Stimulated activated CD8-positive, alpha-beta memory T cell treated with anti-CD3 and anti-CD28 coated beads, Interleukin-15, amount 100 ng/mL, for 4 hours (primary cell): ENCODE measurements at regions not wholly inside any gene's neighbourhood (a gene's known extent, or its start where the extent isn't known, plus 50 kb on each side); places are given as distances from the start of the nearest gene placed in this dataset.
"Not testable (repeated sequence)": the region's sequence is repeated elsewhere in the genome, so short reads cannot be mapped to it uniquely, and the experiment has no call there.

Experiments
- DNase-seq, 2 donors: peaks; one replicate each; pipeline ENCODE4 v3.0.0-alpha.2; 2020; ENCODE audit warnings: low read depth in 2 of 2

DNA sequence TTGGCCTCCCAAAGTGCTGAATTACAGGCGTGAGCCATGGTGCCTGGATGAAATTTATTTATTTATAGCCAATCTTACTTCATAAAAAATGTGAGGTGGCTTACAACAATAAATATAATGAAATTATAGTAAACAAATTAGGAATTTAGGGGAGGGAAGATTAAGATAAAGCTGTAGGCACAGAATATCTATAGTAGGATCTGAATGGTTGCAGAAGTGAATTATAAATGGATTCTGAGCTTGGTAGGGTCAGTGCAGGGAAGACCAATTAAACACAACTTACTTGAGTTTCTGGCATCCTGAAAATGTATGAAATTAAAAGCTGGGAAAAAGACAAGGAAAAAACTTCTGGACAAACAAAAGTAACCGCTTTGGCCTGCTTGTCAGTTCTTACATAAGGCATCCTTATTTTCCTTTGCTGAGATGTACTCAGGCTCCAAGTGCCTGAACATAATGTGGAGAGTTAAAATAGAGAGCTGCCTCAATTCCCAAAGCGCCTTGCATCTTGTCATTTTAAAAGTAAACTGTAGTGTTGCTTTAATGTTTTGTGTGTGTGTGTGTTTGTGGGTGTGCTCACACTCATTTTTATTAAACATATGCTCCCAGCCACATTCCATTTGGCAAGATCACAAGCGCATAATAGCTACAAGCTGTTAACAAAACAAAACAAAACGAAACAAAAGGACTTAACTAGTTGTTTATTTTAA lies 247.3 kb downstream of the S1PR1 start:
- DNase-seq, result no peak

DNA sequence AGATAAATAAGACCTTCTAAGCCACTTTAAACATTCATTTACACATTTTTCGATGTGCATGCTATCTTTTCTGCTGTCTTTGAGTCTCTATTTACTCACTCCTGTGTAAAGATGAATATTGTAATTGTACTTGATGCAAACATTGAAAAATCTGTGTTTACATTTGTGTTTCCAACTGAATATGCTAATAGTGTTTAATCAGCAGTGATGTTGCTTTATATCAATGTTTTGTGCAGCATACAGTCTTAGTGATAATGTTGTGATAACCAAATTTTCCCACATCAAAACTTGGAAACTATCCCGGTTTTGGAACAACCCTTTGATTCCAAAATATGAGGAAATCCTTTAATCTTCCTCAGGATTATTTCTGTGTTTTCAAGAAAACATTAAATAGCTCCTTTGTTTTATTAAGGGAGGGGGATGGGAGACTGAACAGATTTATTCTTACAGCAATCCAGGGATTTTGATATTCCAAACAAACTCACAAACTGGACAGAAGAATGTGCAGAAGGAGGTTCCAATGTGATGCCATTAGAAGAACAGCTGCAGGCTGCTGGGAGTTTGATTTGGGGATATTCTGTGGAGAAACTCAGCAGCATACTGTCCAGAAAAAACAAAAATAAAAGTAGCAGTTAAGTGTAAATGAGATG lies 248.0 kb downstream of the S1PR1 start:
- DNase-seq, result no peak

- DNase-seq, result no peak
Observed at GRCh38 chr1:101485712-101486111, 248.9 kb downstream of the S1PR1 start.

DNA sequence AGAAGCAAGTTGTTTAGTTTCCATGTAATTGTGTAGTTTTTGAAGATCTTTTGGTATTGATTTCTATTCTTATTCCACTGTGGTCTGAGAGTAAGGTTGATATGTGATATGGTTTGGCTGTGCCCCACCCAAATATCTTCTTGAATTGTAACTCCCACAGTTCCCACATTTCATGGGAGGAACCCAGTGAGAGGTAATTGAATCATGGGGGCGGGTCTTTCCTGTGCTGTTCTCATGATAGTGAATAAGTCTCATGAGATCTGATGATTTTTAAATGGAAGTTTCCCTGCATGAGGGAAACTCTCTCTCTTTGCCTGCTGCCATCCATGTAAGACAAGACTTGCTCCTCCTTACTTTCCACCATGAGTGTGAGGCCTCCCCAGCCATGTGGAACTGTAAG lies 255.3 kb downstream of the S1PR1 start:
- DNase-seq, result not testable (repeated sequence)

GRCh38 chr1:101493920-101494319 lies 257.1 kb downstream of the S1PR1 start:
- not testable (repeated sequence) for DNase-seq

GRCh38 chr1:101496109-101496508 lies 259.3 kb downstream of the S1PR1 start:
- no peak for DNase-seq

DNA sequence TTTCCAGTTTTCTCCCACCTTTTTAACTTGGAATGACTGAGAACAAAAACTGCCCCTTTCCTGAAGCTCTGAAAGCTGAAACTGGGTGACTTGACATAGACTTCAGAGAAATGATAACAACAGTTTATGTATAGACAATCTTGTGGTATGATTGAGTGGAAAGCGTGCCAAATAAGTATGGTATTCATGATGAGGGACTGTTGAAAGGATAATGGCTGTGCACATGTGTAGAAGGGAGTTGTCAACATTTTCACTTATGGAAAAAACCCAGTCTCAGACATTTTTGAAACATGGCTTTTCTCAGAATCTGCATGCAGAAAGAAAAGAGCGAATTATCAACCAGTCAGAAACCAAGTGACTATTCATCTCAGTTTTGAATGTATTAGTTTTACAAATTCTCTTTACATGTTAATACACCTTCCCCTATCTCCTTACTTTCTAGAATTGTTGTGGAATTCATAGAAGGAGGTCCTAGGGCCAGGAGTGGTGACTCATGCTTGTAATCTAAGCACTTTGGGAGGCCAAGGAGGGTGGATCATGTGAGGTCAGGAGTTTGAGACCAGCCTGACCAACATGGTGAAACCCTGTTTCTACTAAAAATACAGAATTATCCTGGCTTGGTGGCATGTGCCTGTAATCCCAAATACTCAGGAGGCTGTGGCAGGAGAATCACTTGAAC lies 261.2 kb downstream of the S1PR1 start:
- DNase-seq, result no peak

GRCh38 chr1:101504106-101504505 lies 267.3 kb downstream of the S1PR1 start:
- DNase-seq, result not testable (repeated sequence)

GRCh38 chr1:101505240-101505639 lies 268.4 kb downstream of the S1PR1 start:
- DNase-seq, result not testable (repeated sequence)

- no peak for DNase-seq
Observed at GRCh38 chr1:101506541-101507164, 269.8 kb downstream of the S1PR1 start.

- DNase-seq, result no peak
Observed at GRCh38 chr1:101507547-101507971, 270.7 kb downstream of the S1PR1 start.

DNA sequence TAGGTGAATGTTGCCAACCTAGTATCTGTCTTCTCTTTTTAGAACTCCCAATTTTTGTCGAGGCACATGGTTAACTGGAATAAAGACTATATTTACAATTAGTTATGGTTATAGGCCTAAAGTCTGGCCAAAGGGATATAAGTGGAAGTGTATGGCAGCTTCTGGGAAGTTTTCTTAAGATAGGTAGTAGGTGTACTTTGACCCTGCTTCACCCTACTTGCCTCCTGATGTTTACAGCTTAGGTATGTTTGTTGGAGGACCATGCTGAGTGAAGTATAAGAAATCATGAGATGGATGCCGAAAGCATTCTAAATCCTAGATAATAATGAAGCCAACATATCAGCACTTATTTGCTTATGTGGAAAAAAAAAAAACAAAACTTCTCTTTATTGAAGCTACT lies 272.1 kb downstream of the S1PR1 start:
- no peak for DNase-seq

DNA sequence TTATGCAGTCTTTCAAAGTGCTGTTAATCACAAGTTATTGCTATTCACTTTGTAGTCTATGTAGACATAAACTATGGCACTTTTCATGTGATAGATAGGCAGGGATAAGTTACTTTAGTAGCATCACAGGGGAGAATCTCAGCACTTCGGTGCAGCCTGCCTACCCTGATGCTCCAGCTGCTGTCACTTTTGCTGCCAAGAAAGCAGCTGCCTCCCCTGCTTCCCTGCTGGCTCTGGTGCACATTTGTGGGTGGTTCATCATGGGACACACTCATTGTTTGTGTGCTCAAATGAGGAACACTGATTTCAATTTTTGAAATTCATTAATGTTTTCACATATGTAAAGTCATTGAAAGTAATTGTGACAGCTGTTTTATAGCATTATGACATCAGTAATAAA lies 272.6 kb downstream of the S1PR1 start:
- DNase-seq, result no peak

DNA sequence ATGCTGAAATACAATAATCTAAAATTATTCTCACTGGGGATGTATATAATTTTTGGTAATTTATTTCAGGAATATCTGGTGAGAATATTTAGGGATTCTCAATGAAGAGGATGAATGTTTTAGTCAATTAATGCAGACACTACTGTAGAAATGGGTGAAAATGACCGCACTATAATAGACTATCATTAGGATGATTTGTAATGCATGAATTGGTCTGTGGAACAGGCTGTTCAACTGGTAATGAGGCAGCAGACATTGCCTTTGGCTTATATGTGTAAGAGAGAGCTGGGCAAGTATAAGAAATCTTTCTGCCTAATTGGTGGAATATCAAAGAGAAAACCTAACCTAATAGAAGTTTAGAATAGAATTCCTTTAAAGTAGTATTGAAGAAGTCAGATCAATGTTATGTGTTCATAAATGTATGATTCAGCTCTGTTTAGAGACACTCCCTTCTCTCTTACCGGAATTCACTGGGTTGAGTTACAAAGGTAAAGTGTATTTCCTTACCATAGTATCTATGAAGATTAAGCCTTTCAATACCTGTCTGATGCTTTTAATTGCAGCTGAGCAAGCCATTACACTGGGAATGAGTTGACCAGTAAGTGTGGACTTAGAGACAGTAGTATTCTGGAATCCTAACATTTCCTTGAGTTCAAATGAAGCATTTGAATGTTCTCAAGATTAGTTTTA lies 274.5 kb downstream of the S1PR1 start:
- no peak for DNase-seq

GRCh38 chr1:101520302-101520701 lies 283.5 kb downstream of the S1PR1 start:
- no peak for DNase-seq

GRCh38 chr1:101522486-101522885 lies 285.7 kb downstream of the S1PR1 start:
- DNase-seq, result no peak

DNA sequence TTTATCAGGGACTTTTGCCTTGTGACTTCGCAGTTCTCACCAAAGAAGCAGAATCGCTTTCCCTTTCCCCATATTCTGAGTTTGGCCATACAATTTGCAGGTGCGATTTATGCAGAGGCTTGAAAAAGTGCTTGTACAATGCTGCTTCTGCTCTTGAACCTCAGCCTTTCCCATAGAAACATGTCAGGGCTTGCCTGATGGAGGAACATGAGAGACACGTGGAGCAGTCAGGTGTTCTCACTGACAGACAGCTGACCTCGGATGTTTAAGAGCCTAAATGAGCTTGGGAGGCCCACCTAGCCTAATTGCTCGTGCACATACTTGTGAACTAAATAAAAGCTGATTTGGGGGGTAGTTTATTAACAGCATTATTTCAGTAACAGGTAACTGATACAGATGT lies 290.0 kb downstream of the S1PR1 start:
- no peak for DNase-seq

DNA sequence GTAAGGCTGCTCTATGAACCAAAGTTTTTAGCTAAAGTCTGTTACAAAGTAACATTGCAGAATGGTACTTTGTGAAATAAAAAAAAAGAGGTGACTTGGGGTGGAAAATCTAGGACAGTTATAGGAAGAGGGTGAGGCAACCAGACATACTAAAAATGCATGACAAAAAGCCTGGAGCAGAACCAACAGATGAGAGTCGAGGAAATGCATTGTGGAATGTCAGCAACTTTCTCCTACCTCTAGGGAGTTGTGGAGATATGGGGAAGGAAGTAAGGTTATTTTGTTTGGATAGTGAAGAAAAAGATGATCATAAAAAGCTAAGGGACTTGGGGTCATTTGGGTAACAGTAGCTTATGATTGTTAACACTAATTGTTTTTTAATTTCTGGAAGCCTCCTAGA lies 295.6 kb downstream of the S1PR1 start:
- DNase-seq, result no peak

GRCh38 chr1:101540161-101540560 lies 303.3 kb downstream of the S1PR1 start:
- DNase-seq, result no peak

GRCh38 chr1:101546885-101547284 lies 310.1 kb downstream of the S1PR1 start:
- no peak for DNase-seq

- no peak for DNase-seq
Observed at GRCh38 chr1:101547357-101547756, 310.5 kb downstream of the S1PR1 start.

GRCh38 chr1:101548376-101548775 lies 311.6 kb downstream of the S1PR1 start:
- no peak for DNase-seq
